H9 (cell line): ENCODE measurements at regions not wholly inside any gene's neighbourhood (a gene's known extent, or its start where the extent isn't known, plus 50 kb on each side); places are given as distances from the start of the nearest gene placed in this dataset.

Experiments
- DNase-seq: peaks from one replicate; pipeline ENCODE4 v3.0.0-alpha.2; 2017
- H2AFZ ChIP-seq: one replicate; pipeline ENCODE4 v1.6.1; 2013; ENCODE audit warnings: mild to moderate bottlenecking, low read length, control low read depth, moderate library complexity
- H2AK5ac ChIP-seq: 2 replicates; pipeline ENCODE4 v1.6.1; 2013; ENCODE audit warnings: low read length, control low read depth, mixed read lengths; ENCODE audit not compliant: insufficient read length
- H2BK120ac ChIP-seq: one replicate; pipeline ENCODE4 v1.6.1; 2013; ENCODE audit warnings: low read depth, mild to moderate bottlenecking, low read length, control low read depth, inconsistent platforms; ENCODE audit not compliant: poor library complexity, severe bottlenecking
- H2BK12ac ChIP-seq: 2 replicates; pipeline ENCODE4 v1.6.1; 2013; ENCODE audit warnings: low read length, control low read depth, mixed read lengths, low read depth; ENCODE audit not compliant: insufficient read length
- H2BK15ac ChIP-seq: 2 replicates; pipeline ENCODE4 v1.6.1; 2013; ENCODE audit warnings: low read depth, low read length, control low read depth
- H2BK20ac ChIP-seq: one replicate; pipeline ENCODE4 v1.6.1; 2013; ENCODE audit warnings: low read depth, mild to moderate bottlenecking, low read length, control low read depth, inconsistent platforms; ENCODE audit not compliant: poor library complexity, severe bottlenecking
- H2BK5ac ChIP-seq: 2 replicates; pipeline ENCODE4 v1.6.1; 2013; ENCODE audit warnings: low read length, control low read depth, mixed read lengths; ENCODE audit not compliant: insufficient read length
- H3K14ac ChIP-seq: 2 replicates; pipeline ENCODE4 v1.6.1; 2013; ENCODE audit warnings: low read length, control low read depth; ENCODE audit not compliant: insufficient read depth
- H3K18ac ChIP-seq: 2 replicates; pipeline ENCODE4 v1.6.1; 2013; ENCODE audit warnings: low read depth, mild to moderate bottlenecking, mixed read lengths, low read length, control low read depth; ENCODE audit not compliant: insufficient read length
- H3K23ac ChIP-seq: 2 replicates; pipeline ENCODE4 v1.6.1; 2013; ENCODE audit warnings: low read length, control low read depth, mixed read lengths, low read depth; ENCODE audit not compliant: insufficient read length
- H3K23me2 ChIP-seq: 2 replicates; pipeline ENCODE4 v1.6.1; 2013; ENCODE audit warnings: low read depth, mild to moderate bottlenecking, mixed read lengths, low read length, control low read depth; ENCODE audit not compliant: insufficient read length, poor library complexity, severe bottlenecking
- H3K27ac ChIP-seq: 2 replicates; pipeline ENCODE4 v1.5.1; 2013; ENCODE audit warnings: low read length, control low read depth, mixed read lengths, low read depth; ENCODE audit not compliant: insufficient read length
- H3K27me3 ChIP-seq: 2 replicates; pipeline ENCODE4 v1.6.1; 2013; ENCODE audit warnings: low read length, control low read depth, inconsistent platforms; ENCODE audit not compliant: insufficient read depth
- H3K4ac ChIP-seq: 2 replicates; pipeline ENCODE4 v1.6.1; 2013; ENCODE audit warnings: low read depth, mild to moderate bottlenecking, control low read depth, inconsistent platforms, low read length, moderate library complexity
- H3K4me1 ChIP-seq: 2 replicates; pipeline ENCODE4 v1.6.1; 2013; ENCODE audit warnings: low read length, control low read depth, inconsistent platforms; ENCODE audit not compliant: insufficient read depth
- H3K4me2 ChIP-seq: 2 replicates; pipeline ENCODE4 v1.6.1; 2013; ENCODE audit warnings: low read length, control low read depth, mixed read lengths; ENCODE audit not compliant: insufficient read length, insufficient read depth
- H3K56ac ChIP-seq: 2 replicates; pipeline ENCODE4 v1.6.1; 2013; ENCODE audit warnings: low read depth, mild to moderate bottlenecking, mixed read lengths, low read length, control low read depth; ENCODE audit not compliant: insufficient read length
- H3K79me1 ChIP-seq: 2 replicates; pipeline ENCODE4 v1.6.1; 2013; ENCODE audit warnings: low read depth, mild to moderate bottlenecking, moderate library complexity, low read length, control low read depth, inconsistent platforms; ENCODE audit not compliant: insufficient read depth, poor library complexity, severe bottlenecking
- H3K79me2 ChIP-seq: 2 replicates; pipeline ENCODE4 v1.6.1; 2013; ENCODE audit warnings: low read length, control low read depth, inconsistent platforms; ENCODE audit not compliant: insufficient read depth
- H3K9ac ChIP-seq: 2 replicates; pipeline ENCODE4 v1.6.1; 2013; ENCODE audit warnings: low read length, control low read depth, mixed read lengths; ENCODE audit not compliant: insufficient read length; ENCODE audit errors: extremely low read depth
- H3K9me3 ChIP-seq: one replicate; pipeline ENCODE4 v1.6.1; 2013; ENCODE audit warnings: low read depth, low read length, inconsistent platforms; ENCODE audit not compliant: control insufficient read depth
- H3T11ph ChIP-seq: one replicate; pipeline ENCODE4 v1.6.1; 2013; ENCODE audit warnings: mild to moderate bottlenecking, low read length, control low read depth, inconsistent platforms
- H4K20me1 ChIP-seq: one replicate; pipeline ENCODE4 v1.6.1; 2013; ENCODE audit not compliant: control insufficient read depth, insufficient read length, insufficient read depth
- H4K5ac ChIP-seq: 2 replicates; pipeline ENCODE4 v1.6.1; 2013; ENCODE audit warnings: low read depth, mild to moderate bottlenecking, mixed read lengths, low read length, control low read depth; ENCODE audit not compliant: insufficient read length
- H4K8ac ChIP-seq: replicated peaks from 2 replicates; pipeline ENCODE4 v1.6.1; 2013; ENCODE audit warnings: low read length, control low read depth, mixed read lengths, low read depth; ENCODE audit not compliant: insufficient read length
- H4K91ac ChIP-seq: 2 replicates; pipeline ENCODE4 v1.6.1; 2013; ENCODE audit warnings: low read depth, mild to moderate bottlenecking, moderate library complexity, mixed read lengths, low read length, control low read depth; ENCODE audit not compliant: insufficient read length
- H3K27ac Mint-ChIP-seq, 3 experiments: 2 replicates in 2 of 3; 3 replicates in 1 of 3; pipeline ENCODE4 v1.8.0; 2020 to 2021; ENCODE audit warnings: mixed read lengths in 3 of 3, mild to moderate bottlenecking in 1 of 3, moderate library complexity in 1 of 3
- H3K27me3 Mint-ChIP-seq: 2 replicates; pipeline ENCODE4 v1.8.0; 2021; ENCODE audit warnings: low read depth, mild to moderate bottlenecking, moderate library complexity, mixed read lengths
- H3K36me3 Mint-ChIP-seq, 3 experiments: 2 replicates in 2 of 3; 3 replicates in 1 of 3; pipeline ENCODE4 v1.8.0; 2020 to 2021; ENCODE audit warnings: low read depth in 3 of 3, mixed read lengths in 3 of 3; ENCODE audit not compliant: insufficient read depth in 1 of 3
- H3K4me1 Mint-ChIP-seq, 2 experiments: 2 replicates each; pipeline ENCODE4 v1.8.0; 2020; ENCODE audit warnings: mixed read lengths in 2 of 2
- H3K4me3 Mint-ChIP-seq, 2 experiments: 2 replicates in 1 of 2; 3 replicates in 1 of 2; pipeline ENCODE4 v1.8.0; 2020 to 2021; ENCODE audit warnings: mild to moderate bottlenecking in 2 of 2, mixed read lengths in 2 of 2, moderate library complexity in 1 of 2
- H3K9me3 Mint-ChIP-seq, 2 experiments: 2 replicates in 1 of 2; 3 replicates in 1 of 2; pipeline ENCODE4 v1.8.0; 2020; ENCODE audit warnings: mild to moderate bottlenecking in 2 of 2, mixed read lengths in 2 of 2, moderate library complexity in 1 of 2
- CTCF ChIP-seq: fragments of 200-600 bp; sonication (generic); conservative IDR thresholded peaks from 3 replicates; pipeline ENCODE4 v1.8.0; 2021; ENCODE audit warnings: antibody characterized with exemption, mild to moderate bottlenecking
- WGBS: extraction: QIAGEN DNeasy Blood & Tissue Kit; methylation state at CpG from one replicate; pipeline ENCODE4 v1.1.7; 2013; ENCODE audit warnings: missing lambda C conversion rate, low lambda C conversion rate, mixed read lengths; ENCODE audit not compliant: insufficient read length; ENCODE audit errors: extremely low coverage; 5-methylcytosine and 5-hydroxymethylcytosine counted together

- Histone ChIP-seq H3K23ac (no peak overlapping the region), H3T11ph (no peak overlapping the region), H3K79me1 (no peaks in the 10 kb centered on the region), H2BK5ac (no peak overlapping the region), H3K4me2 (no peak overlapping the region), H3K4ac (no peak overlapping the region), H2AK5ac (no peak overlapping the region), H4K20me1 (no peaks in the 10 kb centered on the region), H2BK15ac (no peak overlapping the region), H2AFZ (no peak overlapping the region), H3K23me2 (no peaks in the 10 kb centered on the region), H3K14ac (no peak overlapping the region), H3K56ac (no peak overlapping the region), H3K79me2 (no peaks in the 10 kb centered on the region), H2BK20ac (no peak overlapping the region), H2BK12ac (no peak overlapping the region), H4K5ac (no peak overlapping the region), H3K9me3 (no peaks in the 10 kb centered on the region), H4K8ac (no peak overlapping the region), H2BK120ac (no peak overlapping the region), H3K9ac (no peak overlapping the region), H4K91ac (no peak overlapping the region), H3K18ac (no peak overlapping the region), H3K4me1 (peaks cover 3% of the 10 kb centered on the region; the same call in 1 of the 2 replicates), H3K27ac (no peak overlapping the region), H3K27me3 (no peaks in the 10 kb centered on the region)
- TF ChIP-seq CTCF, result no peak
- H3K4me1 Mint-ChIP-seq, result peaks cover 13 to 28% of the 10 kb centered on the region in 2 experiments
- WGBS, result no CpG with 5 or more reads among the region's 4 CpGs
- no peaks in the 10 kb centered on the region for H3K27me3 Mint-ChIP-seq
- H3K9me3 Mint-ChIP-seq, result no peaks in the 10 kb centered on the region
- DNase-seq, result no peak
- H3K36me3 Mint-ChIP-seq, result no peaks in the 10 kb centered on the region
- H3K27ac Mint-ChIP-seq, result no peak overlapping the region
- no peak overlapping the region for H3K4me3 Mint-ChIP-seq
Measured at GRCh38 chr6:97462938-97463598, 180.1 kb upstream of the MMS22L start.
